IMR-90 (cell line): ENCODE measurements at regions not wholly inside any gene's neighbourhood (a gene's known extent, or its start where the extent isn't known, plus 50 kb on each side); places are given as distances from the start of the nearest gene placed in this dataset.

Experiments
- BHLHE40 ChIP-seq: fragments of 150-350 bp; IDR thresholded peaks from 2 replicates; pipeline ENCODE4 v1.6.1; 2016; ENCODE audit warnings: mild to moderate bottlenecking, low read depth, low read length
- CEBPB ChIP-seq: IDR thresholded peaks from 2 replicates; pipeline ENCODE4 v1.6.1; 2012; ENCODE audit warnings: low read depth, low read length, improper control_type of control experiment
- CHD1 ChIP-seq: IDR thresholded peaks from 2 replicates; pipeline ENCODE4 v1.6.1; 2012; ENCODE audit warnings: low read depth, low read length, improper control_type of control experiment
- CTCF ChIP-seq: conservative IDR thresholded peaks from 2 replicates; pipeline ENCODE4 v1.5.1; 2012; ENCODE audit warnings: mild to moderate bottlenecking, low read depth, low read length, improper control_type of control experiment
- FOS ChIP-seq: fragments of 150-350 bp; IDR thresholded peaks from 2 replicates; pipeline ENCODE4 v1.6.1; 2016; ENCODE audit warnings: low read depth, low read length
- MAZ ChIP-seq: IDR thresholded peaks from 2 replicates; pipeline ENCODE4 v1.6.1; 2012; ENCODE audit warnings: low read depth, mild to moderate bottlenecking, low read length, improper control_type of control experiment, moderate library complexity, borderline replicate concordance
- MXI1 ChIP-seq: IDR thresholded peaks from 2 replicates; pipeline ENCODE4 v1.6.1; 2012; ENCODE audit warnings: low read depth, mild to moderate bottlenecking, low read length, moderate library complexity, borderline replicate concordance
- NFE2L2 ChIP-seq: fragments of 150-350 bp; IDR thresholded peaks from 2 replicates; pipeline ENCODE4 v1.6.1; 2016; ENCODE audit warnings: low read depth, mild to moderate bottlenecking, low read length
- POLR2A ChIP-seq: IDR thresholded peaks from 2 replicates; pipeline ENCODE4 v1.6.1; 2012; ENCODE audit warnings: mild to moderate bottlenecking, low read depth, low read length
- RAD21 ChIP-seq: IDR thresholded peaks from 2 replicates; pipeline ENCODE4 v1.6.1; 2012; ENCODE audit warnings: low read length, improper control_type of control experiment
- RCOR1 ChIP-seq: IDR thresholded peaks from 2 replicates; pipeline ENCODE4 v1.6.1; 2012; ENCODE audit warnings: mild to moderate bottlenecking, low read length, improper control_type of control experiment; ENCODE audit not compliant: insufficient replicate concordance
- RFX5 ChIP-seq: IDR thresholded peaks from 2 replicates; pipeline ENCODE4 v1.8.0; 2012; ENCODE audit warnings: low read depth, mild to moderate bottlenecking, low read length, moderate library complexity
- SMC3 ChIP-seq: fragments of 150-350 bp; IDR thresholded peaks from 2 replicates; pipeline ENCODE4 v1.6.1; 2016; ENCODE audit warnings: low read depth, mild to moderate bottlenecking, antibody characterized with exemption, low read length, moderate library complexity
- USF2 ChIP-seq: fragments of 150-350 bp; IDR thresholded peaks from 2 replicates; pipeline ENCODE4 v1.6.1; 2017; ENCODE audit warnings: mild to moderate bottlenecking, antibody characterized with exemption, low read length, low read depth

- TF ChIP-seq CTCF (no peak), POLR2A (no peak), MAZ (no peak), NFE2L2 (no peak), RAD21 (no peak), RFX5 (no peak), SMC3 (no peak), RCOR1 (no peak), CEBPB (no peak), BHLHE40 (no peak), USF2 (no peak), MXI1 (no peak), FOS (no peak), CHD1 (no peak)
Observed at GRCh38 chr18:68234131-68234530, 480.8 kb downstream of the TMX3 start.
